ENCODE measurements at regions not wholly inside any gene's neighbourhood (a gene's known extent, or its start where the extent isn't known, plus 50 kb on each side); places are given as distances from the start of the nearest gene placed in this dataset.

- no peak for TF ChIP-seq POLR2A (IDR thresholded peaks at IDR 0.05)
- no peak for TF ChIP-seq POLR2AphosphoS5 (IDR thresholded peaks at IDR 0.05)
- TF ChIP-seq CTCF (IDR thresholded peaks at IDR 0.05): no peak
These were observed 158.2 kb downstream of the C4orf33 start for GRCh38 chr4:129254126-129254525.
